GM12878 (cell line): ENCODE measurements at regions not wholly inside any gene's neighbourhood (a gene's known extent, or its start where the extent isn't known, plus 50 kb on each side); places are given as distances from the start of the nearest gene placed in this dataset.

Experiments used
- ATAC-seq: fragments of 200-7000 bp; cut with Tn5 transposase; 3 replicates; pipeline ENCODE4 v1.9.1; 2020; ENCODE audit warnings: mild to moderate bottlenecking, moderate library complexity
- BruUV-seq: library from RNA; stranded (reverse); fragments of 400-500 nt; replicated peaks from 2 replicates; lab custom pipeline; 2021; lab: Mats Ljungman, UMichigan
- CTCF ChIA-PET: fragments of 300-600 bp; sonication (Branson Sonifier 250); formaldehyde crosslinking; extraction: SDS; loops from one replicate; lab custom pipeline; 2021; ENCODE audit warnings: inconsistent platforms; lab: Yijun Ruan, JAX
- POLR2A ChIA-PET: fragments of 350-600 bp; formaldehyde crosslinking; extraction: SDS; loops from one replicate; lab custom pipeline; 2021; ENCODE audit warnings: inconsistent platforms; lab: Charles Lee
- RAD21 ChIA-PET: fragments of 300-600 bp; sonication (Branson Sonifier 250); formaldehyde crosslinking; loops from one replicate; lab custom pipeline; 2023; ENCODE audit warnings: antibody characterized with exemption; ENCODE audit not compliant: unreplicated experiment; lab: Charles Lee
- SMC1A ChIA-PET: fragments of 300-600 bp; sonication (Branson Sonifier 250); formaldehyde crosslinking; loops from one replicate; lab custom pipeline; 2023; ENCODE audit not compliant: unreplicated experiment, uncharacterized antibody; lab: Charles Lee
- DNase-seq: peaks from one replicate; pipeline ENCODE4 v3.0.0-alpha.2; 2011; ENCODE audit warnings: low read depth, low spot score
- FAIRE-seq: peaks from 3 replicates; lab custom pipeline; 2011; peaks lifted over from hg19 to GRCh38; lab: Jason Lieb, UNC
- H2AFZ ChIP-seq: 2 replicates; pipeline ENCODE4 v1.6.0; 2011; ENCODE audit warnings: low read depth, low read length, control low read depth; ENCODE audit not compliant: control insufficient read depth
- H3K27ac ChIP-seq: 2 replicates; pipeline ENCODE4 v1.5.1; 2011; ENCODE audit warnings: control low read depth; ENCODE audit not compliant: control insufficient read depth, insufficient read depth
- H3K27me3 ChIP-seq, 2 experiments: replicated peaks in 1 of 2; 2 replicates each; pipeline versions ENCODE4 v1.6.0 to v1.6.1; 2011; ENCODE audit warnings: low read length in 1 of 2; ENCODE audit not compliant: control insufficient read depth in 2 of 2, insufficient read depth in 2 of 2
- H3K36me3 ChIP-seq, 2 experiments: 2 replicates each; pipeline ENCODE4 v1.5.1; 2011; ENCODE audit warnings: low read length in 1 of 2; ENCODE audit not compliant: control insufficient read depth in 2 of 2, insufficient read depth in 2 of 2
- H3K4me1 ChIP-seq: 2 replicates; pipeline ENCODE4 v1.6.1; 2011; ENCODE audit warnings: mild to moderate bottlenecking, low read length, moderate library complexity, mixed read lengths; ENCODE audit not compliant: control insufficient read depth, insufficient read depth
- H3K4me2 ChIP-seq: 2 replicates; pipeline ENCODE4 v1.6.0; 2011; ENCODE audit warnings: control low read depth; ENCODE audit not compliant: control insufficient read depth, insufficient read depth
- H3K4me3 ChIP-seq: fragments of 200-600 bp; sonication (generic); 2 replicates; pipeline ENCODE4 v1.5.1; 2016
- H3K79me2 ChIP-seq: 2 replicates; pipeline ENCODE4 v1.6.0; 2011; ENCODE audit warnings: low read length; ENCODE audit not compliant: control insufficient read depth, insufficient read depth
- H3K9ac ChIP-seq: 2 replicates; pipeline ENCODE4 v1.8.0; 2011; ENCODE audit warnings: low read length, control low read depth, mixed read lengths; ENCODE audit not compliant: control insufficient read depth, insufficient read depth
- H3K9me3 ChIP-seq: replicated peaks from 3 replicates; pipeline ENCODE4 v1.5.1; 2011; ENCODE audit warnings: mild to moderate bottlenecking, low read length; ENCODE audit not compliant: control insufficient read depth, insufficient read depth
- H4K20me1 ChIP-seq: 2 replicates; pipeline ENCODE4 v1.6.0; 2011; ENCODE audit not compliant: control insufficient read depth, insufficient read depth
- CBX3 ChIP-seq: fragments of 200-600 bp; sonication (generic); IDR thresholded peaks from 2 replicates; pipeline ENCODE4 v1.6.1; 2016; ENCODE audit warnings: low read depth, borderline replicate concordance
- GABPA ChIP-seq: IDR thresholded peaks from 2 replicates; pipeline ENCODE4 v1.6.1; 2014; ENCODE audit warnings: antibody characterized with exemption, low read depth, mild to moderate bottlenecking, inconsistent platforms
- NBN ChIP-seq: fragments of 450-650 bp; IDR thresholded peaks from 2 replicates; pipeline ENCODE4 v1.6.1; 2016
- RAD51 ChIP-seq: fragments of 450-650 bp; IDR thresholded peaks from 2 replicates; pipeline ENCODE4 v1.6.1; 2016; ENCODE audit warnings: moderate library complexity, mild to moderate bottlenecking, inconsistent platforms
- TCF12 ChIP-seq: IDR thresholded peaks from 2 replicates; pipeline ENCODE4 v1.6.1; 2011; ENCODE audit warnings: low read depth, mild to moderate bottlenecking, low read length
- WGBS: methylation state at CpG from one replicate; pipeline ENCODE4 v1.1.6; 2016; ENCODE audit warnings: low lambda C conversion rate; ENCODE audit not compliant: insufficient replicate concordance, insufficient coverage; ENCODE audit errors: missing lambda C conversion rate; 5-methylcytosine and 5-hydroxymethylcytosine counted together
- in situ Hi-C: fragments of 300-500 bp; cut with MboI; formaldehyde crosslinking; loops from 9 replicates; pipeline ENCODE4 v1.14.3; 2018; ENCODE audit warnings: mixed read lengths
- intact Hi-C: fragments of 100-400 bp; cut with micrococcal nuclease; formaldehyde crosslinking; loops from one replicate; pipeline ENCODE4 v1.14.2; 2022; ENCODE audit not compliant: unreplicated experiment
- TF ChIP-seq, protein P1 (sequence below): fragments of 150-350 bp; IDR thresholded peaks from 2 replicates; pipeline ENCODE4 v1.6.1; 2016; ENCODE audit warnings: low read depth, low read length
- TF ChIP-seq, protein P2 (sequence below): fragments of 450-650 bp; IDR thresholded peaks from 2 replicates; pipeline ENCODE4 v1.6.1; 2017; ENCODE audit warnings: mild to moderate bottlenecking, moderate library complexity
- TF ChIP-seq, protein P3 (sequence below): IDR thresholded peaks from 2 replicates; pipeline ENCODE4 v1.6.1; 2012; ENCODE audit warnings: low read depth, low read length, improper control_type of control experiment

DNA sequence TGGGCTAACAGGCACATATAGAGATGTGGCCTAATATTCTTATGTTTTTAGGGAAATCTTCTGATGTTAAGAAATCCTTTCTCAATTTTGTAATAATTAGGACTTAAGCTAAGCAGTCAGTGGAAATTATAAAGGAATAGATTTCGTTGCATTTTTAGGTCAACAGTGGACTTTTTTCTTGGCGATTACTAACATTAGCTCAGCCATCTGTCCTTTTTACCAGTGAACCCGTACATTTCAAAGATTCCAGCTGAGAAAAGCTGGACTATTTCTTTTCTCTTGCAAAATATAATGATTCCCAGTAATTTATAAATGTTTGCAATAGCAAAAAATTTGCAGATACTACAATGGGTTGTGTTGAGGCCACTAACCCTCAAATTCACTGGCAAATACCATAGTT lies 54.9 kb upstream of the CA10 start:
- Histone ChIP-seq H3K79me2 (no peaks in the 10 kb centered on the region), H3K27me3 (no peaks in the 10 kb centered on the region), H3K36me3 (no peaks in the 10 kb centered on the region), H3K9me3 (no peaks in the 10 kb centered on the region), H3K4me2 (no peak overlapping the region), H3K9ac (no peak overlapping the region), H3K27ac (no peak overlapping the region), H3K4me1 (no peaks in the 10 kb centered on the region), H3K4me3 (no peak overlapping the region), H4K20me1 (no peaks in the 10 kb centered on the region), H2AFZ (no peak overlapping the region)
- in situ Hi-C loops (no loop called here), intact Hi-C loops (no loop called here)
- CTCF ChIA-PET: no interaction called here
- RAD21 ChIA-PET: no interaction called here
- TF ChIP-seq CBX3 (no peak), RAD51 (no peak), TCF12 (no peak), GABPA (no peak), NBN (no peak)
- TF ChIP-seq, protein P1, sequence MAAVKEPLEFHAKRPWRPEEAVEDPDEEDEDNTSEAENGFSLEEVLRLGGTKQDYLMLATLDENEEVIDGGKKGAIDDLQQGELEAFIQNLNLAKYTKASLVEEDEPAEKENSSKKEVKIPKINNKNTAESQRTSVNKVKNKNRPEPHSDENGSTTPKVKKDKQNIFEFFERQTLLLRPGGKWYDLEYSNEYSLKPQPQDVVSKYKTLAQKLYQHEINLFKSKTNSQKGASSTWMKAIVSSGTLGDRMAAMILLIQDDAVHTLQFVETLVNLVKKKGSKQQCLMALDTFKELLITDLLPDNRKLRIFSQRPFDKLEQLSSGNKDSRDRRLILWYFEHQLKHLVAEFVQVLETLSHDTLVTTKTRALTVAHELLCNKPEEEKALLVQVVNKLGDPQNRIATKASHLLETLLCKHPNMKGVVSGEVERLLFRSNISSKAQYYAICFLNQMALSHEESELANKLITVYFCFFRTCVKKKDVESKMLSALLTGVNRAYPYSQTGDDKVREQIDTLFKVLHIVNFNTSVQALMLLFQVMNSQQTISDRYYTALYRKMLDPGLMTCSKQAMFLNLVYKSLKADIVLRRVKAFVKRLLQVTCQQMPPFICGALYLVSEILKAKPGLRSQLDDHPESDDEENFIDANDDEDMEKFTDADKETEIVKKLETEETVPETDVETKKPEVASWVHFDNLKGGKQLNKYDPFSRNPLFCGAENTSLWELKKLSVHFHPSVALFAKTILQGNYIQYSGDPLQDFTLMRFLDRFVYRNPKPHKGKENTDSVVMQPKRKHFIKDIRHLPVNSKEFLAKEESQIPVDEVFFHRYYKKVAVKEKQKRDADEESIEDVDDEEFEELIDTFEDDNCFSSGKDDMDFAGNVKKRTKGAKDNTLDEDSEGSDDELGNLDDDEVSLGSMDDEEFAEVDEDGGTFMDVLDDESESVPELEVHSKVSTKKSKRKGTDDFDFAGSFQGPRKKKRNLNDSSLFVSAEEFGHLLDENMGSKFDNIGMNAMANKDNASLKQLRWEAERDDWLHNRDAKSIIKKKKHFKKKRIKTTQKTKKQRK: no peak
- TF ChIP-seq, protein P2, sequence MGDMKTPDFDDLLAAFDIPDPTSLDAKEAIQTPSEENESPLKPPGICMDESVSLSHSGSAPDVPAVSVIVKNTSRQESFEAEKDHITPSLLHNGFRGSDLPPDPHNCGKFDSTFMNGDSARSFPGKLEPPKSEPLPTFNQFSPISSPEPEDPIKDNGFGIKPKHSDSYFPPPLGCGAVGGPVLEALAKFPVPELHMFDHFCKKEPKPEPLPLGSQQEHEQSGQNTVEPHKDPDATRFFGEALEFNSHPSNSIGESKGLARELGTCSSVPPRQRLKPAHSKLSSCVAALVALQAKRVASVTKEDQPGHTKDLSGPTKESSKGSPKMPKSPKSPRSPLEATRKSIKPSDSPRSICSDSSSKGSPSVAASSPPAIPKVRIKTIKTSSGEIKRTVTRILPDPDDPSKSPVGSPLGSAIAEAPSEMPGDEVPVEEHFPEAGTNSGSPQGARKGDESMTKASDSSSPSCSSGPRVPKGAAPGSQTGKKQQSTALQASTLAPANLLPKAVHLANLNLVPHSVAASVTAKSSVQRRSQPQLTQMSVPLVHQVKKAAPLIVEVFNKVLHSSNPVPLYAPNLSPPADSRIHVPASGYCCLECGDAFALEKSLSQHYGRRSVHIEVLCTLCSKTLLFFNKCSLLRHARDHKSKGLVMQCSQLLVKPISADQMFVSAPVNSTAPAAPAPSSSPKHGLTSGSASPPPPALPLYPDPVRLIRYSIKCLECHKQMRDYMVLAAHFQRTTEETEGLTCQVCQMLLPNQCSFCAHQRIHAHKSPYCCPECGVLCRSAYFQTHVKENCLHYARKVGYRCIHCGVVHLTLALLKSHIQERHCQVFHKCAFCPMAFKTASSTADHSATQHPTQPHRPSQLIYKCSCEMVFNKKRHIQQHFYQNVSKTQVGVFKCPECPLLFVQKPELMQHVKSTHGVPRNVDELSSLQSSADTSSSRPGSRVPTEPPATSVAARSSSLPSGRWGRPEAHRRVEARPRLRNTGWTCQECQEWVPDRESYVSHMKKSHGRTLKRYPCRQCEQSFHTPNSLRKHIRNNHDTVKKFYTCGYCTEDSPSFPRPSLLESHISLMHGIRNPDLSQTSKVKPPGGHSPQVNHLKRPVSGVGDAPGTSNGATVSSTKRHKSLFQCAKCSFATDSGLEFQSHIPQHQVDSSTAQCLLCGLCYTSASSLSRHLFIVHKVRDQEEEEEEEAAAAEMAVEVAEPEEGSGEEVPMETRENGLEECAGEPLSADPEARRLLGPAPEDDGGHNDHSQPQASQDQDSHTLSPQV: no peak
- TF ChIP-seq, protein P3, sequence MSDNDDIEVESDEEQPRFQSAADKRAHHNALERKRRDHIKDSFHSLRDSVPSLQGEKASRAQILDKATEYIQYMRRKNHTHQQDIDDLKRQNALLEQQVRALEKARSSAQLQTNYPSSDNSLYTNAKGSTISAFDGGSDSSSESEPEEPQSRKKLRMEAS: no peak
- DNase-seq: no peak
- no peak for ATAC-seq
- POLR2A ChIA-PET: no interaction called here
- FAIRE-seq: no peak
- SMC1A ChIA-PET: no interaction called here
- BruUV-seq: no TSS peak
- WGBS: 15% methylated on average over 3 of the region's 3 CpGs
